Spleen (tissue), 11 donors: ENCODE measurements at regions not wholly inside any gene's neighbourhood (a gene's known extent, or its start where the extent isn't known, plus 50 kb on each side); places are given as distances from the start of the nearest gene placed in this dataset.

Experiments used
- DNase-seq: peaks from one replicate; pipeline ENCODE4 v3.0.0-alpha.2; 2020
- H3K27ac ChIP-seq, 8 donors: fragments of 200-600 bp; sonication (generic) in 7 of 8; 1 replicate in 4 of 8; 2 replicates in 4 of 8; pipeline versions ENCODE4 v1.5.0 to v1.8.0; 2016 to 2021; ENCODE audit warnings: inconsistent platforms in 4 of 8, mild to moderate bottlenecking in 4 of 8, moderate library complexity in 1 of 8
- H3K27me3 ChIP-seq, 7 donors: fragments of 200-600 bp; sonication (generic) in 6 of 7; replicated peaks in 1 of 7; 1 replicate in 4 of 7; 2 replicates in 3 of 7; pipeline versions ENCODE4 v1.5.0 to v1.8.0; 2016 to 2021; ENCODE audit warnings: inconsistent platforms in 3 of 7, mild to moderate bottlenecking in 1 of 7
- H3K36me3 ChIP-seq, 6 donors: fragments of 200-600 bp; sonication (generic) in 5 of 6; 1 replicate in 4 of 6; 2 replicates in 2 of 6; pipeline versions ENCODE4 v1.5.0 to v1.8.0; 2016 to 2021; ENCODE audit warnings: inconsistent platforms in 2 of 6
- H3K4me1 ChIP-seq, 6 donors: fragments of 200-600 bp; sonication (generic) in 5 of 6; 1 replicate in 3 of 6; 2 replicates in 3 of 6; pipeline versions ENCODE4 v1.5.0 to v1.8.0; 2016 to 2021; ENCODE audit warnings: inconsistent platforms in 3 of 6
- H3K4me3 ChIP-seq, 8 donors: fragments of 200-600 bp; sonication (generic) in 7 of 8; 1 replicate in 4 of 8; 2 replicates in 4 of 8; pipeline versions ENCODE4 v1.5.0 to v1.8.0; 2016 to 2021; ENCODE audit warnings: inconsistent platforms in 4 of 8, mild to moderate bottlenecking in 4 of 8, moderate library complexity in 2 of 8
- H3K9me3 ChIP-seq, 8 donors: fragments of 200-600 bp; sonication (generic) in 7 of 8; 1 replicate in 4 of 8; 2 replicates in 4 of 8; pipeline versions ENCODE4 v1.5.0 to v1.8.0; 2016 to 2021; ENCODE audit warnings: inconsistent platforms in 4 of 8
- POLR2A ChIP-seq, 3 donors: fragments of 450-650 bp; IDR thresholded peaks; one replicate each; pipeline ENCODE4 v1.5.1; 2017; ENCODE audit warnings: antibody characterized with exemption in 3 of 3, mild to moderate bottlenecking in 1 of 3
- POLR2AphosphoS5 ChIP-seq, 3 donors: sonication (generic); formaldehyde crosslinking; IDR thresholded peaks; one replicate each; pipeline ENCODE4 v1.5.1; 2017; ENCODE audit warnings: antibody characterized with exemption in 3 of 3
- whole genome bisulfite sequencing, 5 donors: extraction: QIAGEN DNeasy Blood & Tissue Kit in 3 of 5; methylation state at CpG; one replicate each; pipeline versions ENCODE4 v1.1.5 to v1.1.7; 2013 to 2018; 5-methylcytosine and 5-hydroxymethylcytosine counted together
- intact Hi-C: fragments of 100-400 bp; cut with DNase I; formaldehyde crosslinking; loops from one replicate; pipeline ENCODE4 v1.15.0; 2023; ENCODE audit warnings: low total_unique reads
- TF ChIP-seq, protein P1 (sequence below), 11 experiments: fragments of 200-600 bp in 7 of 11; fragments of 450-650 bp in 4 of 11; sonication (generic) in 4 of 11; IDR thresholded peaks in 8 of 11; conservative IDR thresholded peaks in 3 of 11; 1 replicate in 7 of 11; 2 replicates in 4 of 11; pipeline versions ENCODE4 v1.4.0 to v1.8.0; 2016 to 2021; ENCODE audit warnings: antibody characterized with exemption in 11 of 11, inconsistent platforms in 4 of 11, mild to moderate bottlenecking in 1 of 11
- donor health status: healthy with polysubstance abuse.
- donor health status: DM: no; HTN: no; CAD: no; lungs with moderate emphysema.
- donor health status: DM: no; HTN: no; CAD: no.
- donor health status: Bipolar disorder and iron deficiency.
- donor health status: healthy.
- donor health status: DM: no; HTN: no; CAD: no.
- donor health status: DM: yes; HTN: yes; CAD: no.

GRCh38 chr11:115741376-115742107, 237.3 kb upstream of the CADM1 start:
- Histone ChIP-seq H3K27ac (no peak overlapping the region), H3K36me3 (no peaks in the 10 kb centered on the region), H3K9me3 (no peaks in the 10 kb centered on the region), H3K27me3 (peaks cover 0 to 13% (median 0%) of the 10 kb centered on the region in 7 donors), H3K4me1 (no peaks in the 10 kb centered on the region), H3K4me3 (no peak overlapping the region)
- intact Hi-C loops, result no loop called here
- DNase-seq, result no peak
- TF ChIP-seq POLR2AphosphoS5 (IDR thresholded peaks at IDR 0.05) (no peak), POLR2A (IDR thresholded peaks at IDR 0.05) (no peak)
- TF ChIP-seq, protein P1, sequence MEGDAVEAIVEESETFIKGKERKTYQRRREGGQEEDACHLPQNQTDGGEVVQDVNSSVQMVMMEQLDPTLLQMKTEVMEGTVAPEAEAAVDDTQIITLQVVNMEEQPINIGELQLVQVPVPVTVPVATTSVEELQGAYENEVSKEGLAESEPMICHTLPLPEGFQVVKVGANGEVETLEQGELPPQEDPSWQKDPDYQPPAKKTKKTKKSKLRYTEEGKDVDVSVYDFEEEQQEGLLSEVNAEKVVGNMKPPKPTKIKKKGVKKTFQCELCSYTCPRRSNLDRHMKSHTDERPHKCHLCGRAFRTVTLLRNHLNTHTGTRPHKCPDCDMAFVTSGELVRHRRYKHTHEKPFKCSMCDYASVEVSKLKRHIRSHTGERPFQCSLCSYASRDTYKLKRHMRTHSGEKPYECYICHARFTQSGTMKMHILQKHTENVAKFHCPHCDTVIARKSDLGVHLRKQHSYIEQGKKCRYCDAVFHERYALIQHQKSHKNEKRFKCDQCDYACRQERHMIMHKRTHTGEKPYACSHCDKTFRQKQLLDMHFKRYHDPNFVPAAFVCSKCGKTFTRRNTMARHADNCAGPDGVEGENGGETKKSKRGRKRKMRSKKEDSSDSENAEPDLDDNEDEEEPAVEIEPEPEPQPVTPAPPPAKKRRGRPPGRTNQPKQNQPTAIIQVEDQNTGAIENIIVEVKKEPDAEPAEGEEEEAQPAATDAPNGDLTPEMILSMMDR (IDR thresholded peaks at IDR 0.05 in 8 of 11, conservative IDR thresholded peaks at IDR 0.05 in 3 of 11), result no peak
- WGBS, 5 donors, result 80 to 88% (median 86%) methylated on average over 17 of the region's 17 CpGs

DNA sequence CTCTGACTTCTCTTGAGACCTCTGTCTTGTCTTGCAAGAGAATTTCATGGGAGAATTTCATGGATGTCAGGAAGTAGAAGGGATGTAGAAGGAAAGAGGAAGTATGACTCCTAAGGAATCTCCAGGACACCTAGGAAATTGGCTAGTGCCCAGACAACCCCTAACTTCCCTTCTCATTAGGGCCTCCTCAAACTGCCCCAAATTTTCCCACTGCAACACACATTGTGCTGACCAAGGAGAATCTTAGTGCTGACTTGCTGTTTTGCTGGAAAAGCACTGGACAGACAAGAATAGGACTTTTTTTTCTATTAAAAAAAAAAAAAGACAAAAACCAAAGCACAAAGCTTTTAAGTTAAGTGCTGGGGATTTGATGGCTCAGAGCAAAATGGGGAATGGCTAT, 236.1 kb upstream of the CADM1 start:
- Histone ChIP-seq H3K36me3 (no peaks in the 10 kb centered on the region), H3K4me3 (no peak overlapping the region), H3K9me3 (no peaks in the 10 kb centered on the region), H3K27me3 (peaks cover 0 to 1% (median 0%) of the 10 kb centered on the region in 7 donors), H3K4me1 (no peaks in the 10 kb centered on the region), H3K27ac (no peak overlapping the region)
- intact Hi-C loops, result no loop called here
- no peak for DNase-seq
- TF ChIP-seq POLR2AphosphoS5 (IDR thresholded peaks at IDR 0.05) (no peak), POLR2A (IDR thresholded peaks at IDR 0.05) (no peak)
- TF ChIP-seq, protein P1 (IDR thresholded peaks at IDR 0.05 in 8 of 11, conservative IDR thresholded peaks at IDR 0.05 in 3 of 11), result no peak

- WGBS, 5 donors, result 75 to 88% (median 84%) methylated on average over 3 of the region's 3 CpGs
- Histone ChIP-seq H3K36me3 (no peaks in the 10 kb centered on the region), H3K27me3 (no peaks in the 10 kb centered on the region), H3K4me3 (no peak overlapping the region), H3K4me1 (no peaks in the 10 kb centered on the region), H3K9me3 (no peaks in the 10 kb centered on the region), H3K27ac (no peak overlapping the region)
- TF ChIP-seq, protein P1 (IDR thresholded peaks at IDR 0.05 in 8 of 11, conservative IDR thresholded peaks at IDR 0.05 in 3 of 11), result no peak
- TF ChIP-seq POLR2AphosphoS5 (IDR thresholded peaks at IDR 0.05), result no peak
- no peak for TF ChIP-seq POLR2A (IDR thresholded peaks at IDR 0.05)
- intact Hi-C loops, result no loop called here
- DNase-seq, result no peak
These were observed 235.7 kb upstream of the CADM1 start for GRCh38 chr11:115739878-115740277.

DNA sequence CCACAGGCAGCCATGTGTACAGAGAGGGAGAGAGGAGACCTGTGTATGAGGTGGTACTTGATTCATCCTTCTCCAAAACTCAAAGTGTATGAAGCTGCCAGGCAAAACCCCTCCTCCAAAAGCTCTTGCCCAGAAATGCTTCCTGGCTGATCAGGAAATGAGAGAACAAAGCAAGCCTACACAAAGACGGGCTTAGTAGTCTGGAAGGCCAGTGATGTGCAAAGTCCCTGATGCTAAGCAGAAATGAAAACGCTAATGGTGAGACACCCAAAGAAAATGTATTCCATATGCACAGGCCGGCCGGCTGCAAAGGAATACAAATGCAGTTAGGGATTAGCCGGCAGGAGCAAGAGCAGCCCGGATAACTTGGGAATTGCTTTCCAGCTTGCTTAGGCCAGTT, 234.9 kb upstream of the CADM1 start:
- intact Hi-C loops, result no loop called here
- 52 to 71% (median 67%) methylated on average over 6 of the region's 6 CpGs for WGBS, 5 donors
- H3K4me3 ChIP-seq, result no peak overlapping the region

More for the DNA sequence above, 234.9 kb upstream of the CADM1 start:
- Histone ChIP-seq H3K36me3 (no peaks in the 10 kb centered on the region), H3K9me3 (no peaks in the 10 kb centered on the region), H3K27ac (no peak overlapping the region), H3K27me3 (no peaks in the 10 kb centered on the region), H3K4me1 (no peaks in the 10 kb centered on the region)
- no peak for DNase-seq
- TF ChIP-seq, protein P1 (IDR thresholded peaks at IDR 0.05 in 8 of 11, conservative IDR thresholded peaks at IDR 0.05 in 3 of 11), result no peak
